HL-60/S4 (cell line): ENCODE measurements at regions not wholly inside any gene's neighbourhood (a gene's known extent, or its start where the extent isn't known, plus 50 kb on each side); places are given as distances from the start of the nearest gene placed in this dataset.

Experiments
- in situ Hi-C: fragments of 300-500 bp; cut with MboI; formaldehyde crosslinking; loops from 2 replicates; pipeline ENCODE4 v1.14.3; 2022; ENCODE audit warnings: low sequenced_read_pairs

- in situ Hi-C loops, result no loop called here
Observed at GRCh38 chr14:66378712-66379505, 107.3 kb upstream of the CCDC196 start.

GRCh38 chr14:66380143-66380542 lies 106.0 kb upstream of the CCDC196 start:
- in situ Hi-C loops, result no loop called here

GRCh38 chr14:66381755-66382154 lies 104.4 kb upstream of the CCDC196 start:
- in situ Hi-C loops, result no loop called here

GRCh38 chr14:66383257-66383656 lies 102.9 kb upstream of the CCDC196 start:
- in situ Hi-C loops, result no loop called here

- in situ Hi-C loops, result no loop called here
Observed at GRCh38 chr14:66383771-66384170, 102.4 kb upstream of the CCDC196 start.

- in situ Hi-C loops, result no loop called here
Observed at GRCh38 chr14:66388516-66388915, 97.7 kb upstream of the CCDC196 start.

GRCh38 chr14:66389481-66389880 lies 96.7 kb upstream of the CCDC196 start:
- in situ Hi-C loops, result no loop called here

GRCh38 chr14:66395300-66395699 lies 90.9 kb upstream of the CCDC196 start:
- in situ Hi-C loops, result no loop called here

GRCh38 chr14:66396164-66396563 lies 90.0 kb upstream of the CCDC196 start:
- in situ Hi-C loops, result no loop called here

GRCh38 chr14:66398437-66398836 lies 87.7 kb upstream of the CCDC196 start:
- in situ Hi-C loops, result no loop called here

GRCh38 chr14:66401449-66402095 lies 84.6 kb upstream of the CCDC196 start:
- in situ Hi-C loops, result no loop called here

- in situ Hi-C loops, result no loop called here
Observed at GRCh38 chr14:66403183-66403582, 83.0 kb upstream of the CCDC196 start.

- in situ Hi-C loops, result no loop called here
Observed at GRCh38 chr14:66404051-66404545, 82.1 kb upstream of the CCDC196 start.

- in situ Hi-C loops, result no loop called here
Observed at GRCh38 chr14:66405158-66405557, 81.0 kb upstream of the CCDC196 start.

- in situ Hi-C loops, result no loop called here
Observed at GRCh38 chr14:66413901-66414300, 72.3 kb upstream of the CCDC196 start.

- in situ Hi-C loops, result no loop called here
Observed at GRCh38 chr14:66414511-66414910, 71.7 kb upstream of the CCDC196 start.

GRCh38 chr14:66420251-66421006 lies 65.7 kb upstream of the CCDC196 start:
- in situ Hi-C loops, result no loop called here

GRCh38 chr14:66421990-66422946 lies 63.9 kb upstream of the CCDC196 start:
- in situ Hi-C loops, result no loop called here

- in situ Hi-C loops, result no loop called here
Observed at GRCh38 chr14:66425402-66425801, 60.8 kb upstream of the CCDC196 start.

GRCh38 chr14:66426451-66426850 lies 59.7 kb upstream of the CCDC196 start:
- in situ Hi-C loops, result no loop called here
